ENCODE measurements at regions not wholly inside any gene's neighbourhood (a gene's known extent, or its start where the extent isn't known, plus 50 kb on each side); places are given as distances from the start of the nearest gene placed in this dataset.
"Not testable (repeated sequence)": the region's sequence is repeated elsewhere in the genome, so short reads cannot be mapped to it uniquely, and the experiment has no call there.

DNA sequence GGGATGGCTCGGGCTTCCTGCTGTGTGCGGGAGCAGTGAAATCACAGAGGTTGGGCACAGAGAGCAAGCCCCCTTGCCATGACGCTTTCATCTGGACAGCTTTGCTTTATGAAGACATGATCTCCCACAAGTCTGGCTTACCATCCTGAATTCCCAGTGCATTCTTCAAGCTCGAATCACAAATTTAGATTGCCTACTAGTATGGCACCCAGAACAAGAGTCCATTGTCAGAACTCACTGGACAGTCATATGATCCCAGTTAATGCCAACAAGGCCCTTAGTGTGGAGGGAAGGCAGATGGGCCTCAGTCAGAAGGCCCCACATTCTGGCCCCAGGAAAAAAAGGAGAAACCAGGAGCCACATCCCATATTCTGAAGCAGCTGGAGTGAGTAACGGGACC is 147.3 kb upstream of the FOXQ1 start:
- no peaks in the 10 kb centered on the region for H3K36me3 ChIP-seq (ENCODE audit: control insufficient read depth, low read depth, low read length)
- H3K9me3 ChIP-seq (ENCODE audit: control insufficient read depth, low read depth, low read length): no peaks in the 10 kb centered on the region
- no peak overlapping the region for H3K27ac ChIP-seq (ENCODE audit: low read length)
- H3K9ac ChIP-seq (ENCODE audit: low read length): no peak overlapping the region
- H3K4me1 ChIP-seq (ENCODE audit: control insufficient read depth, low read depth, low read length): no peaks in the 10 kb centered on the region
- H3K27me3 ChIP-seq (ENCODE audit: control insufficient read depth, insufficient read depth, low read length): no peaks in the 10 kb centered on the region
- no peak overlapping the region for H3K4me3 ChIP-seq (ENCODE audit: low read length)

DNA sequence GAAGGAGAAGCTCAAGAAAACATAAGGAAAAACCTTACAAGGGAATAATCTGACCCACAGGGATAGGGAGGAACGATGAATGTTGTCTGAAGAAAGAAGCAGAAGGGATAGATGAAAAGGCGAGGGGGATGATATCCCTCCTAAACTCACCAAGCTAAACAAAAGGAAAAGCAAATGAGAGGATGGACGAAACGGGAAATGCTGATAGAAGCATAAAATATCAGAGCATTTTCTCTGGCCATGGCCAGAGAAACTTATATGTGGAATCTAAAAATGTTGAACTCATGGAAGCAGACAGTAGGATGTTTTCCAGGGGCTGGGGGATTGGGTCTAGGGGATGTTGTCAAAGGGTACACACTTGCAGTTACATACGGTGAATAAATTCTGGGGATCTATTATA is 148.4 kb upstream of the FOXQ1 start:
- H3K27me3 ChIP-seq (ENCODE audit: control insufficient read depth, insufficient read depth, low read length): no peaks in the 10 kb centered on the region
- no peak overlapping the region for H3K9ac ChIP-seq (ENCODE audit: low read length)
- no peaks in the 10 kb centered on the region for H3K4me1 ChIP-seq (ENCODE audit: control insufficient read depth, low read depth, low read length)
- no peak overlapping the region for H3K27ac ChIP-seq (ENCODE audit: low read length)
- no peak overlapping the region for H3K4me3 ChIP-seq (ENCODE audit: low read length)
- no peaks in the 10 kb centered on the region for H3K9me3 ChIP-seq (ENCODE audit: control insufficient read depth, low read depth, low read length)
- no peaks in the 10 kb centered on the region for H3K36me3 ChIP-seq (ENCODE audit: control insufficient read depth, low read depth, low read length)

DNA sequence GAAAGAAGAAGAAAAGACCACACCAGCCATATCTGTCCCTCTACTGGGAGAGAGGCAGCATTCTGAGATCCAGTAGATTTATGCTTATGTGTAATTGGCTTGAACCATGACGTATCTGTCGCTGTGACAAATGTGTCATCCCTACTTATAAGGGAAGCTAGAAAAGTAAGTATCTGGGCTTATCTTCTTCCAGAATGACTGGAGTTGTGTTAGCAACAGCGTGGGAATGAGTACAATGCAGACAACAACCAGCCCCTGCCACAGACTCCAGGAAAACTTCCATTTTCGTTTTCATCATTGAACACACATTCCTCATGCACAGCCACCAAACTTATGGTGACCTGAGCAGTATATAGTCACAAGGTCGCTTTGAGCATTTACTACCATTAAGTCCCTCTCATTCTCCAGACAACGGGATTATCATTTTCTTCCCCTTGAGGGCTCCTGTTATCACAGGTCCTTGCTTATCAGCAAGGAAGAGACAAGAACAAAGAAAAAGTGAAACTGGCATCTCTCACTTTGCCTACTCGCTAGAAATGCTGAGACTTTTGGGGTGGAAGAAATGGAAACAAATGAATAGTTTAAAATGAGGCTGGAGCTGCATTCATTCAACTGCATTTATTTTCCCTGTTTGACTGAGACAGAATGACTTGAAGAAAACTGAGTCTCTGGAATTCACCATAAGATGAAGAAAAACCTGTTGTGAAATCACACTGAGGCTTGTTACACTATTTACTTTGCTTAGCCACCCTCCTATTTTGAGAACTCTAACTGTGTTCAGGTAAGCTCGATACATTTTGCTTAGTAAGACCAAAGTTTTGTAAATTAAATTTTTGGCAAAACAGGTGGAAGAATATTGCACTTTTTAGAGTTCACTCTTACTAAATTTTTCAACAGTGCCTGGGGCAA is 149.3 kb upstream of the FOXQ1 start:
- H3K4me1 ChIP-seq (ENCODE audit: control insufficient read depth, low read depth, low read length): no peaks in the 10 kb centered on the region
- no peak overlapping the region for H3K27ac ChIP-seq (ENCODE audit: low read length)
- H3K27me3 ChIP-seq (ENCODE audit: control insufficient read depth, insufficient read depth, low read length): no peaks in the 10 kb centered on the region
- H3K9ac ChIP-seq (ENCODE audit: low read length): no peak overlapping the region
- no peak overlapping the region for H3K4me3 ChIP-seq (ENCODE audit: low read length)
- H3K36me3 ChIP-seq (ENCODE audit: control insufficient read depth, low read depth, low read length): no peaks in the 10 kb centered on the region
- peaks cover under 1% of the 10 kb centered on the region for H3K9me3 ChIP-seq (ENCODE audit: control insufficient read depth, low read depth, low read length)

DNA sequence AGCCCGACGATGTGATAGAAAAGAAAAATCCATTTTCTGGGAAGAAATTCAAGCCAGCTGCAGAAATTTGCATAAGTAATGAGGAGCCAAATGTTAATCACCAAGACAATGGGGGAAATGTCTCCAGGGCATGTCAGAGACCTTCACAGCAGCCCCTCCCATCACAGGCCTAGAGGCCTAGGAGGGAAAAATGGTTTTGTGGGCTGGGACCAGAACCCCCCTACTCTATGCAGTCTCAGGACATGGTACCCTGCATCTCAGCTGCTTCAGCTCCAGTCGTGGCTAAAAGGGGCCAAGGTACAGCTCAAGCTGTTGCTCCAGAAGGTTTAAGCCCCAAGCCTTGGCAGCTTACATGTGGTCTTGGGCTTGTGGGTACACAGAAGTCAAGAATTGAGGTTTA is 155.5 kb upstream of the FOXQ1 start:
- not testable (repeated sequence) for H3K27me3 ChIP-seq (ENCODE audit: control insufficient read depth, insufficient read depth, low read length); H3K36me3 ChIP-seq (ENCODE audit: control insufficient read depth, low read depth, low read length); H3K27ac ChIP-seq (ENCODE audit: low read length); H3K9me3 ChIP-seq (ENCODE audit: control insufficient read depth, low read depth, low read length); H3K9ac ChIP-seq (ENCODE audit: low read length); H3K4me1 ChIP-seq (ENCODE audit: control insufficient read depth, low read depth, low read length); H3K4me3 ChIP-seq (ENCODE audit: low read length)

DNA sequence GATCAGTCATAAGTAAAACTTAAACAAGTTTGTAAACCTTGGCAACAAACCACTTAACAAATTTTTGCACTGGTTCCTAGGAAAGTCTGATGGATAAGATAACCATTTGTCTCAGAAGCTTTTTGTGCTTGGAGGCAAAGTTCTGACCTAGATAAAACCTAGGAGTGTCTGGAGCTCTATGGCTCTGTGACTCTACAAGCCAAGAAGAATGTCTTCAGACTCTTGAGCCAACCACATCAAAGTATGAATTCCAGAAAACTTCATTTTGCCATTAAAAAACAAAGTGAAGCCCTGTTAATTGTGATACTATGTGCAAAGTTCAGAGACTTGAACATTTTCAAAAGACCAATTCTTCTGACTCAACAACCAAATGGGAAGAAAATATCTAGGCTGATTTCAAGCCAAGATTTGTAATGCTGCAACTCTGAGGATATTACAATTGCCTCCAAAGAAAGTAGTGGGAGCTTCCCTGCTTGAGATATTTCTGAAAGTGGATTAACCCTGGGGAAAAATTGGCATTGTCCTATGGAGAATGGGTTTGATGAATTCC is 158.1 kb upstream of the FOXQ1 start:
- Histone ChIP-seq H3K36me3 (ENCODE audit: control insufficient read depth, low read depth, low read length) (no peaks in the 10 kb centered on the region), H3K27me3 (ENCODE audit: control insufficient read depth, insufficient read depth, low read length) (no peaks in the 10 kb centered on the region), H3K27ac (ENCODE audit: low read length) (no peak overlapping the region), H3K9me3 (ENCODE audit: control insufficient read depth, low read depth, low read length) (peaks cover 5% of the 10 kb centered on the region), H3K4me1 (ENCODE audit: control insufficient read depth, low read depth, low read length) (no peaks in the 10 kb centered on the region), H3K9ac (ENCODE audit: low read length) (no peak overlapping the region), H3K4me3 (ENCODE audit: low read length) (no peak overlapping the region)

DNA sequence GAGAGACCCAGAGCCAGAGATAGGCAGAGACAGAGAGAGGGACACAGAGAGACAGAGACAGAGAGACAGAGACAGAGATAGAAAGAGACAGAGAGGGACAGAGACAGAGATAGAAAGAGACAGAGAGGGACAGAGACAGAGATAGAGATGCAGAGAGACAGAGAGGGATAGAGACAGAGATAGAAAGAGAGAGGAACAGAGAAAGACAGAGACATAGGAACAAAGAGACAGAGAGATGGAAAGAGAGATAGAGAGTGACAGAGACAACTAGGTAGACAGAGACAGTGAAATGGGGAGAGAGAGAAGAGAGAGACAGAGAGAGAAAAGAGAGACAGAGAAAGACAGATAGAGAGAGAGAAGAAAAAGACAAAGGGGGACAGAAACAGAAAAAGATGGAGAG is 165.4 kb upstream of the FOXQ1 start:
- Histone ChIP-seq H3K27me3 (ENCODE audit: control insufficient read depth, insufficient read depth, low read length) (no peaks in the 10 kb centered on the region), H3K4me3 (ENCODE audit: low read length) (no peak overlapping the region), H3K27ac (ENCODE audit: low read length) (no peak overlapping the region), H3K4me1 (ENCODE audit: control insufficient read depth, low read depth, low read length) (no peaks in the 10 kb centered on the region), H3K36me3 (ENCODE audit: control insufficient read depth, low read depth, low read length) (no peaks in the 10 kb centered on the region), H3K9ac (ENCODE audit: low read length) (no peak overlapping the region), H3K9me3 (ENCODE audit: control insufficient read depth, low read depth, low read length) (no peaks in the 10 kb centered on the region)

DNA sequence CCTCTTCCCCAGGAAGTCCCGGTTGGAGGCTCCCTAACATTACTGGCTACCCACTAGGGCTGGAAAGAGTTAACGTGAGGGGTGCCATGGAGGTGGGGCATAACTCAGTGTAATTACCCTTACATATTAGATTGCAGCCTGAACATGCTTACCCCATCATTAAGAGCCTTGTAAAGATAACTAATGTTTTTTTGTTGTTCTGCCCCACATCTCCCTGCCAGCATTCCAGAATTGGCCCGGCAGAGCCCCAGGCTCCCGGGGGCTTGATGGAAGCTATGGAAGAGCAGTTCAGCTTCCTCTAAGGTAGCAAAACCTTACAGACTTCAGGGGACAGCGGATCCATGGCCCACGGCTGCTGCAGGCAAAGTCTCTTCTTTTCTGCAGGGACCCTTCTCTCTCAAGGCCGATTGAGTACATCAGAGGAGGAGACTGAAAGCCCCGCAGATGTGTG is 166.1 kb upstream of the FOXQ1 start:
- H3K9me3 ChIP-seq (ENCODE audit: control insufficient read depth, low read depth, low read length): no peaks in the 10 kb centered on the region
- no peaks in the 10 kb centered on the region for H3K36me3 ChIP-seq (ENCODE audit: control insufficient read depth, low read depth, low read length)
- H3K4me1 ChIP-seq (ENCODE audit: control insufficient read depth, low read depth, low read length): no peaks in the 10 kb centered on the region
- H3K4me3 ChIP-seq (ENCODE audit: low read length): no peak overlapping the region
- H3K27ac ChIP-seq (ENCODE audit: low read length): no peak overlapping the region
- no peak overlapping the region for H3K9ac ChIP-seq (ENCODE audit: low read length)
- no peaks in the 10 kb centered on the region for H3K27me3 ChIP-seq (ENCODE audit: control insufficient read depth, insufficient read depth, low read length)

DNA sequence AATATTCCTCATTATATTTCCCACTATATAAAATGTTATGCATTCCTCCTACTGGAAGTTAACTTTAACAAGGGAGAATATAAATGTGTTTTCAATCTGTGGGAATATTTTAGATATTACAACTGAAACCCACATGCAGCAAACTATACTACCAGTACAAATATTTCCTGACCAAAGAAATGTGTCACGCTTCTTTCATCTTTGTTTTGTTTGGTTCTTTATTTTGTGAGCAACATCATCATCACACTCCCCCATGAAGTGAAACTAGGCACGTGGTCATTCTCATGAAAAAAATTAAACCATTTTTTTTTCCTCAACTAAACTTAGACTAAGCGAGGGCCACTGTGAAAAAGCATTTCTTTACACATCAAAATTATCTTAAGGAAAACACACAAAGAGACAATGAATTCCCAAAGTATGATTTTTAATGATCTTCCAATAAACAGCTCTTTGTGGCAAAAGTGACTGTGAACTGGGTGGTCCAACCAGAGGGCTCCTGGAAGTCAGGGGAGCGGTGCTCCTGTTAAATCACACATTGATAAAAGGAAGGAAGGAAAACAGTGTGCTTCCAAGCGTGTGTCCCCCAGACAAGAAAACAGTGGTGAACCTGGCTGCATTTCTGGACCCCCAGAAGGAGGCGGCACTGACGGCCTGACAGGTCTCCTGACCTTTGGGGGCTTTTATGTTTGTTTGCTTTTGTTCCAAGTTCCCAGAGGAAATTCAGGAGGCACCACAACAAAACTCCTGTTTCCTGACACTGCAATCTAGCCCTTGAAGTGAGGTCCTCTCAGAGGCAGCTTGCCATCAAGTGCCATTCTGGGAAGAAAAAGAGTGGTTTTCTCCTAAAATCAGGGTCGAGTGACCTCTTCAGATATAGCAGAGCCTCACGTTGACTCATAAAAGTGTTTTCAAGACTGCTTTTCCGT is 166.8 kb upstream of the FOXQ1 start:
- Histone ChIP-seq H3K36me3 (ENCODE audit: control insufficient read depth, low read depth, low read length) (no peaks in the 10 kb centered on the region), H3K4me1 (ENCODE audit: control insufficient read depth, low read depth, low read length) (no peaks in the 10 kb centered on the region), H3K4me3 (ENCODE audit: low read length) (no peak overlapping the region), H3K9ac (ENCODE audit: low read length) (no peak overlapping the region), H3K27me3 (ENCODE audit: control insufficient read depth, insufficient read depth, low read length) (no peaks in the 10 kb centered on the region), H3K27ac (ENCODE audit: low read length) (no peak overlapping the region), H3K9me3 (ENCODE audit: control insufficient read depth, low read depth, low read length) (no peaks in the 10 kb centered on the region)

DNA sequence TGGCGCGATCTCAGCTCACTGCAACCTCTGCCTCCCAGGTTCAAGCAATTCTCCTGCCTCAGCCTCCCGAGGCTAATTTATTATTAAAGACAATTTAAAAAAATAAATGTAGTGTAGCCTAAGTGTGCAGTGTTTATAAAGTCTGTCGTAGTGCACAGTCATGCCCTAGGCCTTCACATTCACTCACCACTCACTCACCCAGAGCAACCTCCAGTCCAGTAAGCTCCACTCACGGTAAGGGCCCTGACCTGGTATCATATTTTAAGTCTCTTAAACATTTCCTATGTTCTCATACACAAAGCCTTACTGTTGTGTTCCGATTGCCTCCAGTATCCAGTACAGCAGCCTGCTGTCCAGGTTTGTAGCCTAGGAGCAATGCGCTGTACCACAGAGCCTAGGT is 168.2 kb upstream of the FOXQ1 start:
- Histone ChIP-seq H3K27me3 (ENCODE audit: control insufficient read depth, insufficient read depth, low read length) (no peaks in the 10 kb centered on the region), H3K9ac (ENCODE audit: low read length) (no peak overlapping the region), H3K27ac (ENCODE audit: low read length) (no peak overlapping the region), H3K9me3 (ENCODE audit: control insufficient read depth, low read depth, low read length) (no peaks in the 10 kb centered on the region), H3K36me3 (ENCODE audit: control insufficient read depth, low read depth, low read length) (no peaks in the 10 kb centered on the region), H3K4me3 (ENCODE audit: low read length) (no peak overlapping the region), H3K4me1 (ENCODE audit: control insufficient read depth, low read depth, low read length) (no peaks in the 10 kb centered on the region)

DNA sequence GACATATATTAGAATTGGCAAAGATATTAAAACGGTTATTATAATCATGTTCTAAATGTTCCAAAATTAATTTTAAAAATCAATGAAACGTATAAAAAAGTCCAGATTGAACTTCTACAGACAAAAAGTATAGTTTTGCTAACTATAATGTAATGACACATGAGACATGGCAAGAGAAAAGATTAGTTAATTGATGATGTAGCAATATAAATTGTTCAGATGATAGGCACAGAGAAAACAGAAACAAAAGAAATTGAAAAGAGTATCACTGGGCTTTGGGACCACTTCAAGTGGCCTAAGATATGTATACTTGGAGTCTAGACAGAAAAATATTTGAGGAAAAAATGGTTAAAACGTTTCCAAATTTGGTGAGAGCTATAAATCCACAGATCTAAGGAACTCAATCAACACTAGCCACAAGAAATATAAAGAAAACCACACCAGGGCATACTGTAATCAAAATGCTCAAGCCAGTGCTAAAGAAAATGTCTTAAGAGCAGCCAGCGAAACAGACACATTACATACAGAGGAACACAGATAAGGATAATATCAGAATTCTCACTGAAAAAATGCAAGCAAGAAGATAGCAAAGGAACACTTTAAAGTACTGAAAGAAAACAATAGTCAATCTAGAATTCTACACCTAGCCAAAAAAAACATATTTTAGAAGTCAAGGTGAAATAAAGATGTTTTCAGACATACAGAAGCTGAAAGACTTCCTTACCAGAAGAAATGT is 172.6 kb upstream of the FOXQ1 start:
- no peaks in the 10 kb centered on the region for H3K9me3 ChIP-seq (ENCODE audit: control insufficient read depth, low read depth, low read length)
- no peaks in the 10 kb centered on the region for H3K27me3 ChIP-seq (ENCODE audit: control insufficient read depth, insufficient read depth, low read length)
- no peak overlapping the region for H3K4me3 ChIP-seq (ENCODE audit: low read length)
- H3K36me3 ChIP-seq (ENCODE audit: control insufficient read depth, low read depth, low read length): no peaks in the 10 kb centered on the region
- H3K9ac ChIP-seq (ENCODE audit: low read length): no peak overlapping the region
- H3K27ac ChIP-seq (ENCODE audit: low read length): no peak overlapping the region
- no peaks in the 10 kb centered on the region for H3K4me1 ChIP-seq (ENCODE audit: control insufficient read depth, low read depth, low read length)

DNA sequence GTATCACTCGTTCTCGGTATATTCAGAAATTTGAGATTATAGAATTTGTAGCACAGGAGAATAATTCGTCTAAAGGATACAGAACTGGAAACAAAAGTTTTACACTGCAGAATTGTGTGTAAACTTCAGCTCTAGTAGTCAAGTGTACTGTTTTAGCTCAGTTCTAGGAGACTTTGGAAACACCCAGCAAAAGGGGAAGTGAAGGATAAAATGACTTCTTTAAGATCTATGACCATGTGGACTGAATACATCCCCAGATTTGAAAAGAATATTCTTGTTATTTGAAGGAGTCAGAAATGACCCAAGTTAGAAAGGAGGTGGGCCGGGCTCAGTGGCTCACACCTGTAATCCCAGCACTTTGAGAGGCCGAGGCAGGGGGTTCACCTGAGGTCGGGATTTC is 174.0 kb upstream of the FOXQ1 start:
- H3K4me1 ChIP-seq (ENCODE audit: control insufficient read depth, low read depth, low read length): no peaks in the 10 kb centered on the region
- no peaks in the 10 kb centered on the region for H3K36me3 ChIP-seq (ENCODE audit: control insufficient read depth, low read depth, low read length)
- no peak overlapping the region for H3K9ac ChIP-seq (ENCODE audit: low read length)
- no peaks in the 10 kb centered on the region for H3K27me3 ChIP-seq (ENCODE audit: control insufficient read depth, insufficient read depth, low read length)
- H3K27ac ChIP-seq (ENCODE audit: low read length): no peak overlapping the region
- no peaks in the 10 kb centered on the region for H3K9me3 ChIP-seq (ENCODE audit: control insufficient read depth, low read depth, low read length)
- no peak overlapping the region for H3K4me3 ChIP-seq (ENCODE audit: low read length)

Data from iPS-18a (cell line).